Ovary (tissue), 3 donors: ENCODE measurements at regions not wholly inside any gene's neighbourhood (a gene's known extent, or its start where the extent isn't known, plus 50 kb on each side); places are given as distances from the start of the nearest gene placed in this dataset.

Source experiments
- EP300 ChIP-seq: sonication (generic); formaldehyde crosslinking; IDR thresholded peaks from one replicate; pipeline ENCODE4 v1.6.1; 2017; ENCODE audit warnings: antibody characterized with exemption
- POLR2A ChIP-seq: fragments of 450-650 bp; IDR thresholded peaks from one replicate; pipeline ENCODE4 v1.6.1; 2017; ENCODE audit warnings: antibody characterized with exemption, mild to moderate bottlenecking, moderate library complexity
- TF ChIP-seq, protein P1 (sequence below), 3 donors: fragments of 450-650 bp in 2 of 3; fragments of 200-600 bp in 1 of 3; IDR thresholded peaks; one replicate each; pipeline versions ENCODE4 v1.5.1 to v1.8.0; 2016 to 2022; ENCODE audit warnings: antibody characterized with exemption in 3 of 3, mild to moderate bottlenecking in 1 of 3
- donor health status: DM: no; HTN: no; CAD: no.

GRCh38 chr13:55963934-55964333 lies 1176.8 kb upstream of the PRR20A start:
- TF ChIP-seq, protein P1, sequence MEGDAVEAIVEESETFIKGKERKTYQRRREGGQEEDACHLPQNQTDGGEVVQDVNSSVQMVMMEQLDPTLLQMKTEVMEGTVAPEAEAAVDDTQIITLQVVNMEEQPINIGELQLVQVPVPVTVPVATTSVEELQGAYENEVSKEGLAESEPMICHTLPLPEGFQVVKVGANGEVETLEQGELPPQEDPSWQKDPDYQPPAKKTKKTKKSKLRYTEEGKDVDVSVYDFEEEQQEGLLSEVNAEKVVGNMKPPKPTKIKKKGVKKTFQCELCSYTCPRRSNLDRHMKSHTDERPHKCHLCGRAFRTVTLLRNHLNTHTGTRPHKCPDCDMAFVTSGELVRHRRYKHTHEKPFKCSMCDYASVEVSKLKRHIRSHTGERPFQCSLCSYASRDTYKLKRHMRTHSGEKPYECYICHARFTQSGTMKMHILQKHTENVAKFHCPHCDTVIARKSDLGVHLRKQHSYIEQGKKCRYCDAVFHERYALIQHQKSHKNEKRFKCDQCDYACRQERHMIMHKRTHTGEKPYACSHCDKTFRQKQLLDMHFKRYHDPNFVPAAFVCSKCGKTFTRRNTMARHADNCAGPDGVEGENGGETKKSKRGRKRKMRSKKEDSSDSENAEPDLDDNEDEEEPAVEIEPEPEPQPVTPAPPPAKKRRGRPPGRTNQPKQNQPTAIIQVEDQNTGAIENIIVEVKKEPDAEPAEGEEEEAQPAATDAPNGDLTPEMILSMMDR (IDR thresholded peaks at IDR 0.05): no peak
- TF ChIP-seq POLR2A (no peak), EP300 (no peak)
